ENCODE measurements at regions not wholly inside any gene's neighbourhood (a gene's known extent, or its start where the extent isn't known, plus 50 kb on each side); places are given as distances from the start of the nearest gene placed in this dataset.
"Not testable (repeated sequence)": the region's sequence is repeated elsewhere in the genome, so short reads cannot be mapped to it uniquely, and the experiment has no call there.

DNA sequence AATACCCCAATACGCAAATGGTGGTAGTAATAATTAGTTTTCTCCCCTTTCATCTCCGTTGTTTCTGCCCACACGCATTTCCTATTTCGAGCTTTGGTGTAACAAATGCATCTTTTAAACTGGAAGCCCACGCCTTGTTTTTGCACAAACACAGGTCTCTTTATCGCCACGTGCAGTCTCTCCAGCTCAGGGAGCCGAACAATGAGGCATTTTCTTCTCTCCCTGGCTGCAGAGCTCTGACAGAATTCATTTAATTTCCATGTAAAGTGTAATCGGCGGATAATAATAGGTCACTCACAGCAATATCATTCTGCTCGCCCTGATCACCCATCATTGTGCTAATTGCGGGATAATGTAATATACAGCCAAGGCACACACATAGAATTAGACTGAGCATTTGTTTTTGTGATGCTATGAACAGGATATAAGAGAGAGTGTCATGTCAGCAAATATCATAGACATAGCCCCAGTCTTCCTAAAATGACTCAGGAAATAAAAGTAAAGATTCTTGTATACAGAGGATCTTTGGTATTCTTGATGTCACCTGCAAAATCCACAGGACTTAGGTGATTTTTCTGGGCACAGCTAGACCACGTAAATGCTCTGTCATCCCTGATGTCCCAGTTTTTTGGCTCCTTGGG lies 452.6 kb upstream of the CDH11 start:
- no peak for DNase-seq (ENCODE audit: low read depth in 2 of 2)

DNA sequence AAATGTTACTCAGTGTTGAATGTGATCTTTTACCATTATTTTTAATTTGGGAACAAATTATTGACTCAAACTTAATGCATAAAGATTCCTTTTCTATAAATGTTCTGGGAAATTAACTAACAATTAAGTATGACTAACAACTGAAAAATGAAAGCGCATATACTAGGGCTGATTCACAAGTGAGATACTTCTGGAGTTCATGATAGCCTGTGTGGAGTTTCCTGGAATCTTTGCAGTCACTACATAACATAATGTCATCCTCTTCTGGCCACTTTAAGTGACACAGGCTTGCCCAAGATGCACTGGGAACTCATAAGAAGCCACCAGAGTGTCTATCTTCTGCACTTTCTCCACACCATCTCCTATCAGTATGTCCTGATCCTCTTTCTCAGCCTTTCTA lies 450.3 kb upstream of the CDH11 start:
- no peak for DNase-seq (ENCODE audit: low read depth in 2 of 2)

DNA sequence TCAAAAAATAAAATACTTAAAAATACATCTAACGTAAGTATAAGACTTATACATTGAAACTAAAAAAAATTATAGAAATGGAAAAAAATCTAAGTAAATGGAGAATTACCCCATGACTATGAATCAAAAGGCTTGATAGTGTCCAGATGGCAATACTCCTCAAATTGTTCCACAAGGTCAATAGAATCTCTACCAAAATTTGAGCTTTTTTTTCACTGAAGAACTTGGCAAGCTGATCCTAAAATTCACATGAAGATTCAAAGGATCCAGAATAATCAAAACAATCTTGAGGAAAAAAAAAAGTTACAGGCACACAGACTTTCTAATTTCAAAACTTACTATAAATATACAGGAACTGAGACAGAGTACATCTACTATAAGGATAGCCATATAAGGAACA lies 448.4 kb upstream of the CDH11 start:
- DNase-seq (ENCODE audit: low read depth in 2 of 2) = no peak

DNA sequence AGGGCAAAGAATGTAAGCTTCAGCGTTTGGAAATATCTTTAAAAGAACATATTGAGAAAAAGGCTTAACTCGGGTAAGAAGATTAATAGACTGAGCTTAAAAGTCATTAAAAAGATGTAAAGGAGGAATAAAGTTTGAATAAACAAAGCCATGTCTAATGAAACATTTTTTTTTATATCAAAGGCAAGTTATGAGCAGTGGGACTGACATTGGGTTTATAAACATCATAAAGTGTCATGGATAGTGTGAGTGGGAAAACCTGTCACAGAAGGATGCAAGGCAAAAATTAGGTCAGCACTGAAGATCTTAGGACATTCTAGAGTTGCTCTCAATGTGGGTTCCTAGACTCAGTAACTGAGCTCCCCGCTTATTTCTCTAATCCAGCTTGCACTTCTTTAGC lies 438.0 kb upstream of the CDH11 start:
- no peak for DNase-seq (ENCODE audit: low read depth in 2 of 2)

DNA sequence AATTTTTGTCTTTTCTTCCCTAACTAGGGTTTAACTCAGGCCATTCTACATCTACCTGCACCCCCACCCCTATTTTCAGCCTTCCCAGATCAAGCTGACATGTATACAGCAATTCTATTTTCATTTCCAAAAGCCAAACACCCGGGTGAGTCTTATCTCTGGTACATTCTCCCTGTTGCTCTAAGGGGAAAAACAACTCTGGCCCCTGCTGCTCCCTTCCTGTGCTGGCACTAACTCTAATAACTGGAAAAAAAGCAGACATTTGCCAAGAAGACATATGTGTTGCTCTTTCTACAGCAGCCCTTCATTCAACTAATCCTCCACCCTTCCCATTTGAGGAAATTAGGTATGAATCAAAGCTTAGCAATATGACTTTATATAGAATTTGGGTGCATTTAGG lies 427.8 kb upstream of the CDH11 start:
- DNase-seq (ENCODE audit: low read depth in 2 of 2) = not testable (repeated sequence)

DNA sequence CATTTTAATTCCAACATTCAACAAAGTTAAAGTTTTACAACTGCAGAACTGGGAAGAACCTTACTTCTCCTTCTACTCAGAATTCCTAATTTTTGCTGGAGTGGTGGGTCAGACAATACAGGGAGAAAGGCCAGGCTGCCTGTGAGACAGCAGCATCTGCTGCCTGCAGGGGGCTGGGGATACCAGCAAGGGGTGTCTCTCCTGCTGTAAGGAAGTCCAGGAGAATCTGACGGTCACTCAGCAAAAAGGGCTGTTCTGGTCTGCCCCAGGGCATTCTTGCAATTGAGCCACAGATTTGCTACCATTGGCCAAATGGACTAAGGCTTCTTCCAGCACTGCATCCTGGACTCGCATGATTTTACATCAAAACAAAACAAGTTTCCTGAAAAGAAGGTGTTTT lies 426.6 kb upstream of the CDH11 start:
- no peak for DNase-seq (ENCODE audit: low read depth in 2 of 2)

DNA sequence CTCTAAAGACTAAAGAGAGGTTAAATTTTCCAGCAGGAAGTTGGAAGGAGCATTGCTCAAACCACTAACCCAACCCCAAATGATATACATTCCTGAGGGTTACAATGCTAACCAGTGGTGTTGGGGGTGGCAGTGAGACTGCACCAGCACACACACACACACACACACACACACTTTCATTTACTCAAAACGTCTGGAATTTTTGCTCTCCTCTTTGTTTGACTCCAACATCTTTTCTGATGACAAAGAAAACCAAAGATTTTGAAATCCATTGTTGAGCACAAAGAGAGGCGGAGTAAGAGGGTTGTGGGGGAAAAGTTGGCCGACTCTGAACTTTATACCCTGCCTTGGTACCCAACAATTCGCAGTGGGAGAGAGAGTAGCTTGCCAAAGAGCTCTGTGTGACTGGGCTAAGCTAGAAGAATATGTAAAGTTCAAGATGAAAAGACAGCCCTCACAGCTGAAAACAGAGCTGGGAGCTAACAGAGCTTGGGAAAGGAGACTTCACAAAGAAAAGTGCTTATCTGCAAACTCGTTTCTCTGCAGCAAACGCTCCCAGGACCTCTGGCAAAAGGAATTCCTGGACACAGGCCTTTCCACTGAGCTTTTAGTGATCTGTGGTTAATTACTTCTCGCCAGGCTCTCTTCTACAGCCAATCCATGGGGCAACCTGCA lies 426.0 kb upstream of the CDH11 start:
- no peak for DNase-seq (ENCODE audit: low read depth in 2 of 2)

DNA sequence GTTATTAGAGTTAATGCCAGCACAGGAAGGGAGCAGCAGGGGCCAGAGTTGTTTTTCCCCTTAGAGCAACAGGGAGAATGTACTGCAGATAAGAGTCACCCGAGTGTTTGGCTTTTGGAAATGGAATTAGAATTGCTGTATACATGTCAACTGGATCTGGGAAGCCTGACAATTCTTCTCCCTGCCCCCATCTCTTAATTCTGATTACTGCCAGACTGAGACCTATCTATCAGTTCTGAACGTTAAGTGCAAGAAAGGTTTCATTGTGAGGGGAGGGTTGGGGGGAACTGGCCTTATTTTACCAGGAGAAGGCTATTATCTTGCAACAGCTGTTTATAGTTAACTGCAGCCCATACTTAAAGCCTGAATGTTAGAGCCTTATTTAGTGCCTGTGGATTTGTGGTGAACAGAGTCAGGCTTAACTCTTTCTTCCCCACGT lies 424.5 kb upstream of the CDH11 start:
- no peak for DNase-seq (ENCODE audit: low read depth in 2 of 2)

DNA sequence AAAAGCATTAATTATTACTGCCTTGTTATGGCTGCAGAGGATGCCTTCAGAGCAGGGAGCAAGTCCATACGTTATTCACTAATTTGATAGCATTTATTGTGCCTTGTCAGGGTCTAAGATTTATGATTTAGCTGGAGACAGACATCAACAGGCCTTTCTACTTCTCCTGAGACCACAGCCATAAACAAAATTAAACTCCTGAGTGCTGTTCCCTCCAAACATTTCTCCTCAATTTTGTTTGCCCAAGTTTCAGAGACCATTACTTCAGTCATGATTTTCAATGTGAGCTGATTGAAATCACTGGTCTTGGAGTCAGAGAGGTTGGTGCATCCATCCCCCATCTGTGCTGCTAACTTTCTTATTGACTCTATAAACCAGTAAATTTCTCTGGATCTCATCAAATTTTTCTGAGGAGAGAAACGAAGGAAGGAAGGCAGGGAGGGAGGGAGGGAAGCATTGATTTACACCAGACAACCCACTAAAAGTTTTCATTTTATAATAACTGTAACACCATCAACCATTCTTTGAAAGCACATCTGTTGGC lies 423.6 kb upstream of the CDH11 start:
- DNase-seq (ENCODE audit: low read depth in 2 of 2) = no peak

DNA sequence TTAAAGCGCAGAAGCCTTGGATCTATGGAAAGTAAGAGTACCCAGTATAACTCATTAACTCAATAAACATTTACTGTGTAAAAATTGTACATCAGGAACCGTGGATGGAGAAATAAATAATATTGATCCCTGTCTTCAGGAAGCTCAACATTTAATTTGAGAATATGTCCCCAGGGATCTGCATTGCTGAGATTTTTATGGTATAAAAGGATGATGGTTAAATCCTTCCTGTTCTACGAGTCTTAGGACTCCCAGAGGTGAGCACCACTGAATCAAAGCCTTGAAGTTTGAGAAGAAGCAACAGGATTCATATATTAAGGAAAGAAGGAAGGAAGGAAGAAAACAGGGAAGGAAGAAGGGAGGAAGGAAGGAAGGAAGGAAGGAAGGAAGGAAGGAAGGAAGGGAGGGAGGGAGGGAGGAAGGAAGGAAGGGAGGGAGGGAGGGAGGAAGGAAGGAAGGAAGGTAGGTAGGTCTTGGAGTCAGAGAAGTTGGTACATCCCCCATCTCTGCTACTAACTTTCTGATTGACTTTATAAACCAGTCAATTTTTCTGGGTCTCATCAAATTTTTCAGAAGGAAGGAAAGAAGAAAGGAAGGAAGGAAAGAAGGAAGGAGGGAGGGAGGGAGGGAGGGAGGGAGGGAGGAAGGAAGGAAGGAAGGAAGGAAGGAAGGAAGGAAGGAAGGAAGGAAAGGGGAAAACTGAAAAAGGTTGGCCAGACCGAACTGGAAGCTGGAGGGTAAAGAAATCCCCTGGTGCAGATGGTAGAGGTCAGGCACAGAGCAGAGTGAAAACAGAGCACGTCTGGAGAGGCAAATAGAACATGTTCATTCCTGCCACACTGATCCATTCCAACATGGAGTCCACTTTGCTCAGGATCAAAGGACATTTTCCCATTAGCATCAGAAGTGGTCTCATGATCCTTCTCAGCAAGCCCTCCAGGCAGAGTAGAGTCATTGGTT lies 422.2 kb upstream of the CDH11 start:
- no peak for DNase-seq (ENCODE audit: low read depth in 2 of 2)

DNA sequence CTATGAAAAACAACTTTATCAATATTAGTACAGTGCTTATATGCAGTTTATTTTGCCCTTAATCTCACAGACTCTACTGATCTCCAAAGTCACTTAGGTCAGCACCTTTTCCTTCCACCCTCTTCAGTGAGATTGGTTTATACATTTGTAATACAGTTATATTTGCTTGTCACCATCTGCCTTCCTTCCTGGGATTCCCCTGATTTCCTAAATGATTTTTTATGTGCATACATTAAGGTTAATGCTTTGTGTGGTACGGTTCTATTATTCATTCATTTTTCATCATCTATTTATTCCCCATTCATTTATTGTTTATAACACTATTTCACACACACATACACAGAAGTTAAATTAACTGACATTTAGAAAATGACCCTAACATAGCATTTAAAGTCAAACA lies 419.8 kb upstream of the CDH11 start:
- no peak for DNase-seq (ENCODE audit: low read depth in 2 of 2)

DNA sequence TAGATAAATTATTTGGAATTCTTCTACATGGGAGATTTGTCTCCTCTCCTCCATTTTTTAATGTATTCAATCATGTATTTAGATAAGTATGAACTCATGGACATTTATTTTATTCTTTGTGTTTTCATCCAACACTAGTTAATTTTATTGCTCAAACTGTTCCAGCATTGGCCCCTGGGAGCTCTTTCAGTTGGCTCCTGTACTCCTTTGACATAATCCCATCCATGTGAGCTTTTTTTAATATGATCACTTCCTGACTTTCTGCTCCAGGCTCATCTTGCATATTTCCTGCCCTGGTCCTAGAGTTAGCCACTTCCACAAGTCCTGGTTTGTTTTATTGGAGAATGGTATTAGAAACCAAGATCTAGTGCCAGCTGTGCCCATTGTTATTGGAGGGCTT lies 419.0 kb upstream of the CDH11 start:
- DNase-seq (ENCODE audit: low read depth in 2 of 2) = no peak

DNA sequence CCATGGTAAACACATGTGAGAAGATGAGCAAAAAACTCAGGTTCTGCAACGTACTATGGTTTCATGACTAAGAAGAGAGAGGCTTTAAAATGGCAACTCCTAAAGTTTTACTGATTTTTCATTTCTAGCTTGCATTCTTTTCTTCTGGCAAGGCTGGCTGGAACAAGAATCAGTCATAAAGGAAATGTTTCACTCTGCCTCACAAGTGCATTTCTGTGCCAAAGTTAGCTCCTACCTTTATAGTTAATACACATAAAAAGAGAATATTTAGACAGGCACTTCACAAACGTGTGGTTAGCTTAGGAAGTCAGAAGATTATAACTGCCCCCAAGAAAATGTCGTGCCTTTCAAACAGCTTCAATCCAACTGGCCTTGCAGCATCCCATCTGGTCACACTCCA lies 417.1 kb upstream of the CDH11 start:
- DNase-seq (ENCODE audit: low read depth in 2 of 2) = no peak

DNA sequence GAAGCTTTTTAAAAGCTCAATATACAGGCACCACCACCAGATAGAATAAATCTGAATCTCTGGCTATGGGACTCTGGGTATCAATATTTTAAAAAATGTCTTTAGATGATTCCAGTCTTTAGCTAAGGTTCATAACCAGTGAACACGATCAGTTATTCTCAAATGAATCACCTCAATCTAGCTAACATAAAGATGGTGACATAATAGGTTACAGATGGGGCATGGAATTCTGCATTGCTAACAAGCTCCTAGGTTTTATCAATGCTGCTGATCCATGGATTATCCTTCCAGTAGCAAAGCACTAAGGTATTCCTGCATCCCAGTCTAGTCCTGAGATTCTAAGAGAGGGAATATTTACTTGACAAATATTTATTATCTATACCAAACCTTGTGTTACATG lies 415.5 kb upstream of the CDH11 start:
- DNase-seq (ENCODE audit: low read depth in 2 of 2) = no peak

DNA sequence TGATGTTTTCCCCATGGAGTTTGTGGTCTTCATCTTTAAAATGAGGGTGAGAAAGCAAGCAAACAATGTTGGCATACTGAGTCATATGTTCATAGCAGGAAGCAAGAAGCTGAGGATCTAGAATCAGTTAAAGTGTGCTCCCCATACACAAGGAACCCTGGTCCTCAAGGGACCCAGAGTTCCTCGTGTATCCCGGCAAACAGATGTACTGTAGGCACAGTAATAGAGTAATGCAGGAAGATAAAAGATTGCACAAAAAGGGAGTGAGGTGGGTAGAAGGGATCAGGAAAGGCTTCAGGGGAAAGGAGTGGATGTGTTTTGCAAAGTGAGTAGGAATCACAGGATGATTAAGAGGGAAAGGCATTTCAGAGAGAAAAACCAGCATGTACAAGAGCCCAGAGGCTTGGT lies 412.3 kb upstream of the CDH11 start:
- DNase-seq (ENCODE audit: low read depth in 2 of 2) = no peak

DNA sequence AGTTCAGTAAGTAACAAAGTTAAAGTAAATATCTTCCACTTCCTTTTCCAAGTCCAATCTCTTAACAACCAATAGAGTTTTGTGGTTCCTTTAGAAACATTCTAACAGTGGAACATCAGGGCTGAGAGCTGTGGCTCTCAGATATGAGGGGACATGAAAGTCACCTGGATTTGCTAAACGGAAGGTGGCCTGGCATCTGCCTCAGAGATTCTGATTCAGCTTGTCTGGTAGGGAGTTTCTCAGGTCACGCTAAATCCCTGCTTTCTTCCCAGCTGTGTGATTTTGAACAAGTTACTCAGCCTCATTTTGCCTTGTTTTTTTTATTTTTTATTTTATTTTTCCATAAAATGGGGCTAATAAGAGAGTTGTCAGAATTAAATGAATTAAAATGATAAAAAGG lies 411.0 kb upstream of the CDH11 start:
- DNase-seq (ENCODE audit: low read depth in 2 of 2) = no peak

DNA sequence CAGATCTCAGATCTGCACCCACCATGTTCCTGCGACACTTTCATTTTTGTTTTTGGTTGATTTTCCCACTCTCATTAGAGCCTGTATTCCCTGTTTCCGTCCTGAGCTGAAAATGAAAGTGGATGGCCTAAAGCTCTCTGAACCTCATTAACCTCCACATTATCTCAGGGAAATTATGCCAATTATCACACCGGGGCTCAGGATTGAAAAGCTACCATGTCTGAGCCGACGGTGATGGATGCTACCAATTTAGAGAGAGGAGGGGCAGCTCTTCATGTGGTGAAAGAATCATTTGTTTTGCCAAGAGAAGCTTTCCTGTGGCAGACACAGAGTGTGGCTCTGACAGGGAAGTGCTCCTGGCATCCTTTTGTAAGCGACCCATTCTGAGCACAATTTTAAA lies 410.4 kb upstream of the CDH11 start:
- no peak for DNase-seq (ENCODE audit: low read depth in 2 of 2)

DNA sequence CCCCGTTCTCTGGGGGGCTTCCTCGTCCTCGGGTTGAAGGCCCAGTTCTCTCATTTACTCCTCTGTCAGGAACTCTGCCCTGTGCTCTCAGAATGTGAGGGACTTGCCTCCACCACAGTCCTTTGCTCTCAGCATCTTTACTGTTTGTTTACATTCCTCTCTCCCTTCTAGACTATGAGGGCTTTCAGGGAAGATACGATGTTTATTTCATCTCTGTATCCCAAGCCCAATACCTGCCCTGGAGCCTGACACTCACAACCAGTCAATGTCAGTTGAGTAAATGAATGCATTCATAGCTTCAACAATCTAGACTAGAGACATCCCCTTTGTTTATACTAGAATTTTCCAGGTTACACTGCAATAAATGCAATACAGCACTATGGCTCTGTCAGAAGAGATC lies 409.6 kb upstream of the CDH11 start:
- DNase-seq (ENCODE audit: low read depth in 2 of 2) = no peak

DNA sequence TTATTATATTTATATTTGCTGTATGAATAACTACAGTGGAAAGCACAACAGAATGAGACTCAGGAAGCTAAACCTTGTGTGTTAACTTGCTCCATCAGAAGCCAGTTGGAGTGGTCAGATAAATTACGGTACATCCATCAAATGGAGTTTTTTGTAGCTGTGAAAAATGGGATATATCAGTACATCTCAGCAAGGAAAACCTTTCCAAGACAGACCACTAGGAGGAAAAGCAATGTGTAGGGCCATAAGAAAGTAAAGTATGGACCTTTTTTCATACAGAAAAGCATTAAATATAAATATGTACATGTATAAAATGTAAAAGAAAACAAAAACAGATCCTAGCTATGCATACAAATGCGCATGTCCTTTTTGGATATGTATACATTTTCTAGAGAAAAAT lies 403.8 kb upstream of the CDH11 start:
- DNase-seq (ENCODE audit: low read depth in 2 of 2) = no peak

DNA sequence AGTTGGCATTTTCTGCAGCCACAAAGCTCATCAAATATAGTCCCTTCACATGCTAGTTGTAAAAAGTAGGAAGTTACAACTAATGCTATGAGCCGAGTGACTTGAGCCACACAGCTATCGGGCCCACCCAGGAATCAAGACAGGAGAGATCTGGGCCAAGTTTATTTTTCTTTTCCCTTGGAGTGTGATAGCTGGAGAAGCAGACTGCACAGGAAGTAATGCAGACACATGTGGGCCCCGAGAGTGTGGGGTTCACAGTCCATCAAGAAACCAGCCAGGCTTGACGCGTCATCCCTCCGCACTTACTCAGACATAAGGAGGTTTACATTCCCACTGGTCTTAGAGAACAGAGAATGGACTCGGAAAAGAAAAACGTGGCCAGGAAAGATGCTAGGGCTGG lies 403.1 kb upstream of the CDH11 start:
- no peak for DNase-seq (ENCODE audit: low read depth in 2 of 2)

DNA sequence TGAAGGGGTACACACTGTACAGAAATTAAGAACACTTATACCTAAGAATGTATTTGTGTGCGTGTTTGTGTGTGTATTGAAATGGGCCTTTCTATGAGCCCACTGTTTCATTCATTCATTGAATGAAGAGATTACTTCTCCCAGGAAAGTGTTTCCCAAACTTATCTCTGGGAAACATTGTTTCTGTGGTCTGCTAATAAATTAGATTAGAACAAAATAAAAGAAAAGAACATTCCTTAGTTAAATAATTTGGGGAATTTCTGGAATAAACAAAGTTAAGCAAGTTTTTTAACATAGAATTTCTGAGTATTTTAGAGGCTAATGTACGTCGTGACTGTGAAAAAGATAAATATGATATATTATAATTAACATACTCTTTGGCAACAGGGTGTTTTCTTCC lies 402.4 kb upstream of the CDH11 start:
- no peak for DNase-seq (ENCODE audit: low read depth in 2 of 2)

DNA sequence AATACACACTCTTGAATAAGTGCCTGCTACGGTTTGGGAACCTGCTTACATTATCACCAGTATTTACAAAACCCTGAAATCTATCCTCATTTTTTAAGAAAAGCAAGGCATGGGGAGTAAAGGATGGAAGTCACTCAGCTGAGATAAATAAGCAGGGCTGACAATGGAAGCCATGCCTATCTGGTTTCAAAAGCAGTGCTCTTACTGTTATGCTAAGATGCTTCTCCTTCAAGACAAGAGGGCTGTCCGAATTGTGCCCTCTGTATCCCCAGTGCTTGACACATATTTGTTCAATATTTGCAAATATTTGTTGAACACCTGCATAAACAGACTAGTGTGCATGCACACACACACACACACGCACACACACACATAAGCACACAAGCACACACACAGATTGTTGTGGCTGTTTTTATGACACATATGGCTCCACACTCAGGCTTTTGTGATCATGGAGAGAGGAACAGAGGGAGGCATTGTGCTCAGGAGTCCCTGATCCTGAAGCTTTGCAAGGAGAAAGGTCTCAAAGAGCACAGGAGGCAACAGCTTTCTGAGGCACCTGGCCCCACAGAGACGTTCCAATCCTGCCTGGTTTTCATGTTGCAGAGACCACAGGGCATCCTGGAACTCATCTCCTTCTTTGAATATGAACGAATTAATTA lies 401.6 kb upstream of the CDH11 start:
- no peak for DNase-seq (ENCODE audit: low read depth in 2 of 2)
